Stimulated activated CD4-positive, alpha-beta T cell treated with anti-CD3 and anti-CD28 coated beads, Interleukin-2, amount 100 ng/mL, for 48 hours (primary cell): ENCODE measurements at regions not wholly inside any gene's neighbourhood (a gene's known extent, or its start where the extent isn't known, plus 50 kb on each side); places are given as distances from the start of the nearest gene placed in this dataset.
"Not testable (repeated sequence)": the region's sequence is repeated elsewhere in the genome, so short reads cannot be mapped to it uniquely, and the experiment has no call there.

Experiments
- DNase-seq, 2 donors: peaks; one replicate each; pipeline ENCODE4 v3.0.0-alpha.2; 2020

GRCh38 chr9:87160148-87161102 lies 213.1 kb upstream of the GAS1 start:
- no peak for DNase-seq

GRCh38 chr9:87167161-87167560 lies 219.9 kb upstream of the GAS1 start:
- no peak for DNase-seq

- DNase-seq: no peak
These were observed 220.3 kb upstream of the GAS1 start for GRCh38 chr9:87167582-87167981.

GRCh38 chr9:87178302-87178701 lies 231.0 kb upstream of the GAS1 start:
- DNase-seq: no peak

- no peak for DNase-seq
These were observed 232.4 kb upstream of the GAS1 start for GRCh38 chr9:87179553-87180340.

- DNase-seq: no peak
These were observed 233.1 kb upstream of the GAS1 start for GRCh38 chr9:87180361-87180760.

- no peak for DNase-seq
These were observed 233.5 kb upstream of the GAS1 start for GRCh38 chr9:87180841-87181240.

GRCh38 chr9:87181670-87182069 lies 234.4 kb upstream of the GAS1 start:
- DNase-seq: no peak

GRCh38 chr9:87184956-87185642 lies 237.8 kb upstream of the GAS1 start:
- no peak for DNase-seq

GRCh38 chr9:87187656-87188055 lies 240.3 kb upstream of the GAS1 start:
- no peak for DNase-seq

GRCh38 chr9:87189006-87189405 lies 241.7 kb upstream of the GAS1 start:
- no peak for DNase-seq

- no peak for DNase-seq
These were observed 245.8 kb upstream of the GAS1 start for GRCh38 chr9:87193151-87193550.

GRCh38 chr9:87193925-87194868 lies 246.9 kb upstream of the GAS1 start:
- no peak for DNase-seq

GRCh38 chr9:87195306-87195705 lies 248.0 kb upstream of the GAS1 start:
- no peak for DNase-seq

- no peak for DNase-seq
These were observed 250.2 kb upstream of the GAS1 start for GRCh38 chr9:87197349-87198130.

- DNase-seq: no peak
These were observed 251.4 kb upstream of the GAS1 start for GRCh38 chr9:87198716-87199115.

GRCh38 chr9:87199278-87199677 lies 252.0 kb upstream of the GAS1 start:
- DNase-seq: no peak

GRCh38 chr9:87199782-87200181 lies 252.5 kb upstream of the GAS1 start:
- DNase-seq: no peak

- DNase-seq: no peak
These were observed 254.0 kb upstream of the GAS1 start for GRCh38 chr9:87201351-87201751.

- DNase-seq: no peak
These were observed 258.9 kb upstream of the GAS1 start for GRCh38 chr9:87206064-87206661.

GRCh38 chr9:87210658-87211057 lies 263.4 kb upstream of the GAS1 start:
- not testable (repeated sequence) for DNase-seq
